Right lobe of liver (tissue), 4 donors: ENCODE measurements at regions not wholly inside any gene's neighbourhood (a gene's known extent, or its start where the extent isn't known, plus 50 kb on each side); places are given as distances from the start of the nearest gene placed in this dataset.
"Not testable (repeated sequence)": the region's sequence is repeated elsewhere in the genome, so short reads cannot be mapped to it uniquely, and the experiment has no call there.

Experiments
- POLR2A ChIP-seq: fragments of 450-650 bp; IDR thresholded peaks from one replicate; pipeline ENCODE4 v1.6.1; 2017; ENCODE audit warnings: antibody characterized with exemption, mild to moderate bottlenecking
- TF ChIP-seq, protein P1 (sequence below), 4 donors: fragments of 200-600 bp in 3 of 4; fragments of 450-650 bp in 1 of 4; IDR thresholded peaks; one replicate each; pipeline versions ENCODE4 v1.5.1 to v1.8.0; 2016 to 2022; ENCODE audit warnings: antibody characterized with exemption in 4 of 4, mild to moderate bottlenecking in 2 of 4
- donor health status: DM: no; HTN: no; CAD: no.
- donor health status: DM: no; HTN: no; CAD: no.
- donor health status: DM: no; HTN: yes; CAD: no.

DNA sequence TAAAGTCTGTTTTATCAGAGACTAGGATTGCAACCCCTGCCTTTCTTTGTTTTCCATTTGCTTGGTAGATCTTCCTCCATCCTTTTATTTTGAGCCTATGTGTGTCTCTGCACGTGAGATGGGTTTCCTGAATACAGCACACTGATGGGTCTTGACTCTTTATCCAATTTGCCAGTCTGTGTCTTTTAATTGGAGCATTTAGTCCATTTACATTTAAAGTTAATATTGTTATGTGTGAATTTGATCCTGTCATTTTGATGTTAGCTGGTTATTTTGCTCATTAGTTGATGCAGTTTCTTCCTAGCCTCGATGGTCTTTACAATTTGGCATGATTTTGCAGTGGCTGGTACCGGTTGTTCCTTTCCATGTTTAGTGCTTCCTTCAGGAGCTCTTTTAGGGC, 141.7 kb downstream of the EHF start:
- TF ChIP-seq, protein P1, sequence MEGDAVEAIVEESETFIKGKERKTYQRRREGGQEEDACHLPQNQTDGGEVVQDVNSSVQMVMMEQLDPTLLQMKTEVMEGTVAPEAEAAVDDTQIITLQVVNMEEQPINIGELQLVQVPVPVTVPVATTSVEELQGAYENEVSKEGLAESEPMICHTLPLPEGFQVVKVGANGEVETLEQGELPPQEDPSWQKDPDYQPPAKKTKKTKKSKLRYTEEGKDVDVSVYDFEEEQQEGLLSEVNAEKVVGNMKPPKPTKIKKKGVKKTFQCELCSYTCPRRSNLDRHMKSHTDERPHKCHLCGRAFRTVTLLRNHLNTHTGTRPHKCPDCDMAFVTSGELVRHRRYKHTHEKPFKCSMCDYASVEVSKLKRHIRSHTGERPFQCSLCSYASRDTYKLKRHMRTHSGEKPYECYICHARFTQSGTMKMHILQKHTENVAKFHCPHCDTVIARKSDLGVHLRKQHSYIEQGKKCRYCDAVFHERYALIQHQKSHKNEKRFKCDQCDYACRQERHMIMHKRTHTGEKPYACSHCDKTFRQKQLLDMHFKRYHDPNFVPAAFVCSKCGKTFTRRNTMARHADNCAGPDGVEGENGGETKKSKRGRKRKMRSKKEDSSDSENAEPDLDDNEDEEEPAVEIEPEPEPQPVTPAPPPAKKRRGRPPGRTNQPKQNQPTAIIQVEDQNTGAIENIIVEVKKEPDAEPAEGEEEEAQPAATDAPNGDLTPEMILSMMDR (IDR thresholded peaks at IDR 0.05) = not testable (repeated sequence)
- not testable (repeated sequence) for TF ChIP-seq POLR2A
